GM19397 (cell line): ENCODE measurements at regions not wholly inside any gene's neighbourhood (a gene's known extent, or its start where the extent isn't known, plus 50 kb on each side); places are given as distances from the start of the nearest gene placed in this dataset.
"Not testable (repeated sequence)": the region's sequence is repeated elsewhere in the genome, so short reads cannot be mapped to it uniquely, and the experiment has no call there.

Source experiments
- ATAC-seq: cut with Tn5 transposase; IDR thresholded peaks from one replicate; pipeline ENCODE4 v1.9.1; 2021; ENCODE audit warnings: mild to moderate bottlenecking, moderate library complexity; ENCODE audit not compliant: unreplicated experiment

GRCh38 chr14:87734577-87735360, 258.2 kb downstream of the GALC start:
- ATAC-seq = not testable (repeated sequence)

GRCh38 chr14:87733115-87733514, 259.9 kb downstream of the GALC start:
- not testable (repeated sequence) for ATAC-seq

GRCh38 chr14:87732562-87732961, 260.4 kb downstream of the GALC start:
- no peak for ATAC-seq

GRCh38 chr14:87725318-87725717, 267.7 kb downstream of the GALC start:
- ATAC-seq = no peak

GRCh38 chr14:87712396-87713090, 280.4 kb downstream of the GALC start:
- ATAC-seq = no peak

- ATAC-seq = no peak
These were observed 287.5 kb downstream of the GALC start for GRCh38 chr14:87705439-87705896.

- ATAC-seq = no peak
These were observed 294.5 kb downstream of the GALC start for GRCh38 chr14:87698481-87698880.

- ATAC-seq = no peak
These were observed 296.5 kb downstream of the GALC start for GRCh38 chr14:87696485-87696884.

GRCh38 chr14:87691042-87691881, 301.7 kb downstream of the GALC start:
- no peak for ATAC-seq

- no peak for ATAC-seq
These were observed 302.8 kb downstream of the GALC start for GRCh38 chr14:87690076-87690613.

- ATAC-seq = no peak
These were observed 304.5 kb downstream of the GALC start for GRCh38 chr14:87688524-87688923.

GRCh38 chr14:87687420-87687819, 305.6 kb downstream of the GALC start:
- no peak for ATAC-seq

GRCh38 chr14:87686746-87687145, 306.2 kb downstream of the GALC start:
- no peak for ATAC-seq

- no peak for ATAC-seq
These were observed 313.1 kb downstream of the GALC start for GRCh38 chr14:87679866-87680265.

- ATAC-seq = no peak
These were observed 314.4 kb downstream of the GALC start for GRCh38 chr14:87678624-87679023.

GRCh38 chr14:87676814-87677437, 316.1 kb downstream of the GALC start:
- ATAC-seq = no peak

- no peak for ATAC-seq
These were observed 325.3 kb downstream of the GALC start for GRCh38 chr14:87667659-87668058.

- no peak for ATAC-seq
These were observed 336.7 kb downstream of the GALC start for GRCh38 chr14:87656315-87656714.

GRCh38 chr14:87652278-87652677, 340.7 kb downstream of the GALC start:
- no peak for ATAC-seq

- ATAC-seq = no peak
These were observed 348.3 kb downstream of the GALC start for GRCh38 chr14:87644689-87645088.

GRCh38 chr14:87643005-87643404, 350.0 kb downstream of the GALC start:
- no peak for ATAC-seq
